Ecto neural progenitor cell (in vitro differentiated cells): ENCODE measurements at regions not wholly inside any gene's neighbourhood (a gene's known extent, or its start where the extent isn't known, plus 50 kb on each side); places are given as distances from the start of the nearest gene placed in this dataset.

Source experiments
- DNase-seq: peaks from one replicate; pipeline ENCODE4 v3.0.0-alpha.2; 2018; ENCODE audit warnings: low spot score

- no peak for DNase-seq
Observed at GRCh38 chr10:43873717-43874116, 225.0 kb upstream of the ZNF32 start.

- DNase-seq = no peak
Observed at GRCh38 chr10:43872644-43873043, 224.0 kb upstream of the ZNF32 start.

DNA sequence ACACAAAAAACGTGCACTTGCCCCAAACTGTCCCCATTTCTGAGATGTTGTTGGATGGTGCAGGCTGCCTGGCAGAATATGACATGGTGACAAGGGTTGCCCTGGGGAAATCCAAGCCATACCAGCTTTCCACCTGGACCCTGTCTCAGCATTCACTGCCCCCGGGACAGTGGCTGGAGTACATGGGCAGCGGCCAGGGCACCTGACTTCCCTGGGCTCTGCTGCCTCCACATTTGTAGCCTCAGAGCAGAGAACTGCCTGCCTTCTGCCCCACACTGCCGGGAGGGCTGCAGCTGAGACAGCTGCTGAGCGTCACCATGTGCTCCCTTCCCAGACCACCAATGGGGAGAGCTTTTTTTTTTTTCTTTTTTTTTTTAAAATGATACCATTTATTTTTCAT lies 222.9 kb upstream of the ZNF32 start:
- no peak for DNase-seq

- DNase-seq = no peak
Observed at GRCh38 chr10:43870968-43871439, 222.3 kb upstream of the ZNF32 start.

GRCh38 chr10:43869669-43870322 lies 221.1 kb upstream of the ZNF32 start:
- DNase-seq = no peak

GRCh38 chr10:43868952-43869351 lies 220.3 kb upstream of the ZNF32 start:
- no peak for DNase-seq

DNA sequence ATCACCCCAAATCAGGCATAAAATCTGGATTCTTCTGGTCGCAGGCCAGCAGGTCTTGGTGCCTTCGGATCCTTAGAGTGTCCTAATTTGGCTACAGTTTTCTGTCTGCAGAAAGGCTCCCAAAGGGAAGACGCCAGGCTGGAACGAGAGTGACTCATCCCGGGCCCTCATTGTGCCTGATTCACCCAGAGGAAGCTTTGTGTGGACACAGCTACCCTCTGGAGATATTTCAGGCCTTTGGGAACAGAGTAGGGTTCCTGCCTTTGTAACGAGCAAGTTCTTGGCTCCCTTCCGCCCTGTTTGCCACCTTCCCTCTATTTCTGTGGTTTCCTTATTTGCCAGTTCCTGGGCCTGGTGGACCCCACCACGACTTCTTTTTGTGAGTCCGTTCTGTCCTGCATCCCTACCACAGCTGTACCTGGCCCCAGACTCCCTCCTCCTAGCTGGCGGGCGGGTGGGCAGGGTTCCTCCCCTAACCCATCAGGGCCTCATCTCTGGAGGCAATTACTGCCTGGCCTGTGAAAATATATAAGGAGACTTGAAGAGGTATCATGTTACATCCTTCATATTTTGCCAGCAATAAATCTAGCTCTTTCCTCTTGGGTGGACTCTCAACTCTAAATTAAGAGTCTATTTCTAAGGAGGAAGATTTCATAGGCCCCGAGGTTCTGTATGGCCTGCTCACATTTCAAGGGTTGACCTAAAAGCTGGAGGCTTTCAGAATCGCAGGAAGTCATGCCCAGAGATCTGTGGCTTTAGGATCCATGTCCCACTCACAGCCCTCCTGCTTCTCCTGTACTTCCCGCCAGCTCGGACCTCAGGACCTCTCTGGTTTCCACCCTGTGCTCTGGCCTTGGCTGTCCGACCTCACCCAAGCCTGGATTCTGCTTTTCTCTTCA lies 219.2 kb upstream of the ZNF32 start:
- DNase-seq = no peak

GRCh38 chr10:43867113-43867512 lies 218.4 kb upstream of the ZNF32 start:
- DNase-seq = no peak

- DNase-seq = no peak
Observed at GRCh38 chr10:43866712-43867111, 218.0 kb upstream of the ZNF32 start.

DNA sequence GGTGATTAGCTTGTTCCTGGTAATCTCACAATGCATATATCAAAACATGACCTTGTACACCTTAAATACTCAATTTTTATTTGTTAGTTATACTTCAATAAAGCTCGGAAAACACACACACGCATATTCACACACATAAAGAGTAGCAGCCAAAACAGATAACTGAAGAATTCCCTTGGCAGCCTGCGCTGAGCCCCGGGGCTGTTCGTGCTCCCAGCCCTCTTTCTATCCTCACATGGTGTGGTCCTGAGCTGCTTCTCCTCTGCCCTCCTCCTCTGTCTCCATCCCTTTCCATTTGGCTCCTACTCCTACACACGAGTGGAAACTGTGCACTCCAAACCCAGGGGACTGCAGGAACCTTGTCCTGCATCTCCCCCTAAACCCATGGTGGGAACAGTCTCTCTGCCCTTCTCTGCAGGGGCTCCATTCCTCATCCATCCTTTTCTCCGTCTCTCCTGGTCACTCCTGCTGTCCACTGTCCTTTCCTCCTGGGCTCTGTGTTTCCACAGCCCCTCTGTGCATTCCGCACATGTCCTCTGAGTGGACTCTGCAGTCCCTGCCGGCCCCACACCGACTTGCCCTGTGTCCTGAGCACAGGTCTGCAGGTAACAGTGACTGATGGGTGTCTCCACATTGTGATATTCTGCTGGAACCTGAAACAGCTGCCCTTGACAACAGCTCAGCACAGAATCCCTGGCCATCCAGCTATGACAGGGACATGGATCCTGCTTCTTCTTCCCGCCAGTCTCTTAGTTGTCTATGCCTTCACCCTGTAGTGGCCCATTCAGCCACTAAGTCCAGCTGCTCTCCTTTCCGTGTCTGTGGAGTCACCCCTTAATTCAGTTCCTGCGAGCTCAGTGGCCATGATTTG lies 216.8 kb upstream of the ZNF32 start:
- DNase-seq = no peak

GRCh38 chr10:43864656-43865055 lies 216.0 kb upstream of the ZNF32 start:
- no peak for DNase-seq

GRCh38 chr10:43863859-43864591 lies 215.3 kb upstream of the ZNF32 start:
- no peak for DNase-seq

- no peak for DNase-seq
Observed at GRCh38 chr10:43863270-43863669, 214.6 kb upstream of the ZNF32 start.

DNA sequence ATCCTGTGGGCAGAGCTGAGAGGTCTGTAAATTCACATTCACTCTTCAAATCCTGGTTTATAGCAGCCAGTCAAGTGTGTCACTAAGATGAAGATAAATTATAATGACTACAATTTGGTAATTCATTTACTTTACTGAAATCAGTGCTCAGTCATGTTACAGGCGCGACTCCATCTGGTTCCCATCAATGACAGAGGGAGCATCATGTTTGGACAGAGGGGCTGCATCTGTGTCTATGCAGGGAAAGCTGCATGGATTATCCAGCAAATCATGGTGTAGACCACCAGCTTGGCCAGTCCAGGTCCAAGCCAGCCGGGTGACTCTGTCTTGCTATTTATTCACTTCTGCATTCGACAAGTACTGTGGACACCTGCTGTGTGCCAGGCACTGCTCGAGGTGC lies 214.1 kb upstream of the ZNF32 start:
- DNase-seq = no peak

DNA sequence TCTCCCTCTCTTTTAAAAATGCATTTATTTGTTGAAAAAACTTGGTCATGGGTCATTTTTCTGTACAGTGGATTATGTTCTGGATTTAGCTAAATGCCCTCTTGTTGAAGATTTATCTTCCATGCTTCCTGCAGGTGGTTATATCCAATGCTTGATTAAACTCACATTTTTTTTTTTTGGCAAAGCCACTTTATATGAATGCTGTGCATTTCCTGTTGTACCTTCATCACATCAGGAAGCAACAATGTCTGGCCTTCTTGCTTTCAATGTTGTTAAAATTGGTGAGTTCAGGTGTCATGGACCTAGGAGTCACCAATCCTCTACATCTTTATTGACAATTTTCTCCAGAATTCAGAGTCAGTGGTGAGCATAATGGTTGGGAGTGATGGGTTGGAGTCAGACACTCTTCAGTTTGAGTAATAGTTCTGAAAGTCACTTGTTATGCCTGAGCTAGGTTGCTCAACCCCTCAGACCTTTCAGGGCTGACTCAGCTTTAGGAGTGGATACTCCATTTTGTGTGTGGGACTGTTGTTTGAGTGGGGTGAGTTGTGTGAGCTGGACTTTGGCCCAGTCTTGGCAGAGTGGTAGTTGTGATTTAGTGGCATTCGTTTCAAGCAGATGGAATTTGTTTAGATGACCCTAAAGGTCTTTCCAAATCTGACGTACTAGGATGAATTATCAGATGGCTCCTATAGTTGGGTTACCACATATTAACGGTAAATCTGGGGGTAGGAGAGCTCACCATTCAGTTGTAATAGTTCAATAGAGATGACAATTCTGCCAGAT lies 213.5 kb upstream of the ZNF32 start:
- DNase-seq = no peak

GRCh38 chr10:43859016-43859525 lies 210.4 kb upstream of the ZNF32 start:
- no peak for DNase-seq

GRCh38 chr10:43857931-43858315 lies 209.2 kb upstream of the ZNF32 start:
- DNase-seq = no peak

GRCh38 chr10:43857206-43857930 lies 208.7 kb upstream of the ZNF32 start:
- no peak for DNase-seq

- DNase-seq = no peak
Observed at GRCh38 chr10:43856299-43856698, 207.6 kb upstream of the ZNF32 start.

- DNase-seq = no peak
Observed at GRCh38 chr10:43855667-43856210, 207.1 kb upstream of the ZNF32 start.
